ENCODE measurements at regions not wholly inside any gene's neighbourhood (a gene's known extent, or its start where the extent isn't known, plus 50 kb on each side); places are given as distances from the start of the nearest gene placed in this dataset.

DNA sequence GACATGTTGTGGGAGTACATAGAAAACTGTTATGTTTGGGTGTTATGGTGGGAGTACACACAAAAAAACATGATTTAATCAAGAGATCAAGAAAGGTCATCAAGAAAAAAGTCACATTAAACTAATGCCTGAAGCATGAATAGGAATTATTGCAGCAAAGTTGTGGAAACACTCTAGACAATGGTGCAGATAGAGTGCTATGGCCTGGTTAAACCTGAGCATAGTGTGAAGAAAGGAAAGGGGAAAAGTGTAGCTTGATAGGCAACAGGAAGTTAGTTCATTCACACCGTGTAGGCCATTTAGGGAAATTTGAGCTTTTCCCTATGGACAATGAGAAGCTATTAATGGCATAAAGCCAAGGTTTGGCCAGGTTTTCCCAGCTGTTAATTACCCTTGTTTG is 162.1 kb upstream of the EMCN start (continued):
- TF ChIP-seq, protein P1, sequence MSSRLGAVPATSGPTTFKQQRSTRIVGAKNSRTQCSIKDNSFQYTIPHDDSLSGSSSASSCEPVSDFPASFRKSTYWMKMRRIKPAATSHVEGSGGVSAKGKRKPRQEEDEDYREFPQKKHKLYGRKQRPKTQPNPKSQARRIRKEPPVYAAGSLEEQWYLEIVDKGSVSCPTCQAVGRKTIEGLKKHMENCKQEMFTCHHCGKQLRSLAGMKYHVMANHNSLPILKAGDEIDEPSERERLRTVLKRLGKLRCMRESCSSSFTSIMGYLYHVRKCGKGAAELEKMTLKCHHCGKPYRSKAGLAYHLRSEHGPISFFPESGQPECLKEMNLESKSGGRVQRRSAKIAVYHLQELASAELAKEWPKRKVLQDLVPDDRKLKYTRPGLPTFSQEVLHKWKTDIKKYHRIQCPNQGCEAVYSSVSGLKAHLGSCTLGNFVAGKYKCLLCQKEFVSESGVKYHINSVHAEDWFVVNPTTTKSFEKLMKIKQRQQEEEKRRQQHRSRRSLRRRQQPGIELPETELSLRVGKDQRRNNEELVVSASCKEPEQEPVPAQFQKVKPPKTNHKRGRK (CRISPR knock-in tag; IDR thresholded peaks at IDR 0.05; ENCODE audit: borderline replicate concordance), result no peak

DNA sequence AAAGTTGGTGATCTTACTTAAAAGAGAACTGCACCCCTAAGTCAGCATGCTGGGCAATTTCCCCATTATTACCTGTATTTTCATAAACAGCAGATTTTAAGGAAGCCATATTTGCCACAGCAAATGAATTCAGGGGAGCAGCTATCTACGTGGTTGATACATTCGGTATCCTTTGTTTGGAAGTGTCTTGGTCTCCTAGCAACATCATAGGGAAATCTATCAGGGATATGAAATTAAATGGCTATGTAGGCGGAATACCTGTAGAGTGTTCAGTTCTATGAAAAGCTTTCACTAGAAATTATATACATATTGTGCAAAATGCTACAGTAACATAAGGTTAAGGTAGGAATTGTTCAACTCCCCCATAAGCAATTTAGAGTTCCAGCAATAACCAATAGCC is 157.2 kb upstream of the EMCN start:
- CTCF ChIA-PET, result no interaction called here
- peaks cover 3% of the 10 kb centered on the region for H3K9me3 Mint-ChIP-seq
- ATAC-seq (no peak), DNase-seq (ENCODE audit: low spot score) (no peak)
- no peaks in the 10 kb centered on the region for H3K27me3 Mint-ChIP-seq (ENCODE audit: low read depth)
- H3K4me1 Mint-ChIP-seq, result no peaks in the 10 kb centered on the region
- H3K4me3 Mint-ChIP-seq, result no peak overlapping the region
- no peaks in the 10 kb centered on the region for H3K36me3 Mint-ChIP-seq
- no peak overlapping the region for H3K27ac Mint-ChIP-seq
- TF ChIP-seq RELA (CRISPR knock-in tag; IDR thresholded peaks at IDR 0.05; ENCODE audit: borderline replicate concordance) (no peak), ZNF138 (CRISPR knock-in tag; conservative IDR thresholded peaks at IDR 0.05) (no peak), MXD4 (CRISPR knock-in tag; IDR thresholded peaks at IDR 0.05; ENCODE audit: borderline replicate concordance) (no peak), ZNF423 (CRISPR knock-in tag; IDR thresholded peaks at IDR 0.05) (no peak)
- TF ChIP-seq, protein P2, sequence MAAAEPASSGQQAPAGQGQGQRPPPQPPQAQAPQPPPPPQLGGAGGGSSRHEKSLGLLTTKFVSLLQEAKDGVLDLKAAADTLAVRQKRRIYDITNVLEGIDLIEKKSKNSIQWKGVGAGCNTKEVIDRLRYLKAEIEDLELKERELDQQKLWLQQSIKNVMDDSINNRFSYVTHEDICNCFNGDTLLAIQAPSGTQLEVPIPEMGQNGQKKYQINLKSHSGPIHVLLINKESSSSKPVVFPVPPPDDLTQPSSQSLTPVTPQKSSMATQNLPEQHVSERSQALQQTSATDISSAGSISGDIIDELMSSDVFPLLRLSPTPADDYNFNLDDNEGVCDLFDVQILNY (CRISPR knock-in tag; IDR thresholded peaks at IDR 0.05), result no peak
- TF ChIP-seq, protein P1 (CRISPR knock-in tag; IDR thresholded peaks at IDR 0.05; ENCODE audit: borderline replicate concordance), result no peak
- POLR2A ChIA-PET, result no interaction called here

DNA sequence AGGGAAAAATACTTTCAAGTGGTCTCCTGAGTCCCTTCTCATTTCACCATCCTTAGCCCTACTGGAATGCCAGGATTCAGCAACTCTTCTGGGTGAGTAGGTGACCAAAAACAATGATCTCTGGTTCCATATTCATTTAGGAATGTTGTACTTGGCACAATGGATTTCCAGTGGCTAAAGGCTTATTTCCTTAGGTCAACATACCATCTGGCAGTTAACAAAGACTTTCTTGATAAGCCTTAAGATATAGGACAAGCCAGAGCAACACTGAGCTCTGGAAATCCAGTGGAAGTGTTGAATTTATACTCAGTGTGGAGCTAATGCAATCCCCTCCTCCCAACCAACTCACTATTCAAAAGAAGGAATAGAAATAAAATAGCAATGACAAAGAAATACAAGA is 139.4 kb upstream of the EMCN start:
- Mint-ChIP-seq H3K4me3 (no peak overlapping the region), H3K27me3 (ENCODE audit: low read depth) (no peaks in the 10 kb centered on the region), H3K4me1 (no peaks in the 10 kb centered on the region), H3K27ac (no peak overlapping the region), H3K9me3 (no peaks in the 10 kb centered on the region), H3K36me3 (no peaks in the 10 kb centered on the region)
- POLR2A ChIA-PET, result no interaction called here
- no peak for TF ChIP-seq GTF2I (CRISPR knock-in tag; conservative IDR thresholded peaks at IDR 0.05)
- TF ChIP-seq SMAD3 (CRISPR knock-in tag; IDR thresholded peaks at IDR 0.05; ENCODE audit: borderline replicate concordance), result no peak
- TF ChIP-seq, protein P3, sequence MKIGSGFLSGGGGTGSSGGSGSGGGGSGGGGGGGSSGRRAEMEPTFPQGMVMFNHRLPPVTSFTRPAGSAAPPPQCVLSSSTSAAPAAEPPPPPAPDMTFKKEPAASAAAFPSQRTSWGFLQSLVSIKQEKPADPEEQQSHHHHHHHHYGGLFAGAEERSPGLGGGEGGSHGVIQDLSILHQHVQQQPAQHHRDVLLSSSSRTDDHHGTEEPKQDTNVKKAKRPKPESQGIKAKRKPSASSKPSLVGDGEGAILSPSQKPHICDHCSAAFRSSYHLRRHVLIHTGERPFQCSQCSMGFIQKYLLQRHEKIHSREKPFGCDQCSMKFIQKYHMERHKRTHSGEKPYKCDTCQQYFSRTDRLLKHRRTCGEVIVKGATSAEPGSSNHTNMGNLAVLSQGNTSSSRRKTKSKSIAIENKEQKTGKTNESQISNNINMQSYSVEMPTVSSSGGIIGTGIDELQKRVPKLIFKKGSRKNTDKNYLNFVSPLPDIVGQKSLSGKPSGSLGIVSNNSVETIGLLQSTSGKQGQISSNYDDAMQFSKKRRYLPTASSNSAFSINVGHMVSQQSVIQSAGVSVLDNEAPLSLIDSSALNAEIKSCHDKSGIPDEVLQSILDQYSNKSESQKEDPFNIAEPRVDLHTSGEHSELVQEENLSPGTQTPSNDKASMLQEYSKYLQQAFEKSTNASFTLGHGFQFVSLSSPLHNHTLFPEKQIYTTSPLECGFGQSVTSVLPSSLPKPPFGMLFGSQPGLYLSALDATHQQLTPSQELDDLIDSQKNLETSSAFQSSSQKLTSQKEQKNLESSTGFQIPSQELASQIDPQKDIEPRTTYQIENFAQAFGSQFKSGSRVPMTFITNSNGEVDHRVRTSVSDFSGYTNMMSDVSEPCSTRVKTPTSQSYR (CRISPR knock-in tag; IDR thresholded peaks at IDR 0.05), result no peak
- no peak for TF ChIP-seq RELA (CRISPR knock-in tag; IDR thresholded peaks at IDR 0.05; ENCODE audit: borderline replicate concordance)
- TF ChIP-seq, protein P4, sequence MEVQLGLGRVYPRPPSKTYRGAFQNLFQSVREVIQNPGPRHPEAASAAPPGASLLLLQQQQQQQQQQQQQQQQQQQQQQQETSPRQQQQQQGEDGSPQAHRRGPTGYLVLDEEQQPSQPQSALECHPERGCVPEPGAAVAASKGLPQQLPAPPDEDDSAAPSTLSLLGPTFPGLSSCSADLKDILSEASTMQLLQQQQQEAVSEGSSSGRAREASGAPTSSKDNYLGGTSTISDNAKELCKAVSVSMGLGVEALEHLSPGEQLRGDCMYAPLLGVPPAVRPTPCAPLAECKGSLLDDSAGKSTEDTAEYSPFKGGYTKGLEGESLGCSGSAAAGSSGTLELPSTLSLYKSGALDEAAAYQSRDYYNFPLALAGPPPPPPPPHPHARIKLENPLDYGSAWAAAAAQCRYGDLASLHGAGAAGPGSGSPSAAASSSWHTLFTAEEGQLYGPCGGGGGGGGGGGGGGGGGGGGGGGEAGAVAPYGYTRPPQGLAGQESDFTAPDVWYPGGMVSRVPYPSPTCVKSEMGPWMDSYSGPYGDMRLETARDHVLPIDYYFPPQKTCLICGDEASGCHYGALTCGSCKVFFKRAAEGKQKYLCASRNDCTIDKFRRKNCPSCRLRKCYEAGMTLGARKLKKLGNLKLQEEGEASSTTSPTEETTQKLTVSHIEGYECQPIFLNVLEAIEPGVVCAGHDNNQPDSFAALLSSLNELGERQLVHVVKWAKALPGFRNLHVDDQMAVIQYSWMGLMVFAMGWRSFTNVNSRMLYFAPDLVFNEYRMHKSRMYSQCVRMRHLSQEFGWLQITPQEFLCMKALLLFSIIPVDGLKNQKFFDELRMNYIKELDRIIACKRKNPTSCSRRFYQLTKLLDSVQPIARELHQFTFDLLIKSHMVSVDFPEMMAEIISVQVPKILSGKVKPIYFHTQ (CRISPR knock-in tag; IDR thresholded peaks at IDR 0.05), result no peak
- TF ChIP-seq ZNF396 (CRISPR knock-in tag; IDR thresholded peaks at IDR 0.05; ENCODE audit: borderline replicate concordance), result no peak
- TF ChIP-seq ZNF263 (CRISPR knock-in tag; IDR thresholded peaks at IDR 0.05; ENCODE audit: low read depth), result no peak
- no peak for TF ChIP-seq SMAD4 (CRISPR knock-in tag; IDR thresholded peaks at IDR 0.05)
- TF ChIP-seq CREB1 (CRISPR knock-in tag; IDR thresholded peaks at IDR 0.05), result no peak
- no peak for TF ChIP-seq NFE2L1 (CRISPR knock-in tag; IDR thresholded peaks at IDR 0.05)
- TF ChIP-seq, protein P5, sequence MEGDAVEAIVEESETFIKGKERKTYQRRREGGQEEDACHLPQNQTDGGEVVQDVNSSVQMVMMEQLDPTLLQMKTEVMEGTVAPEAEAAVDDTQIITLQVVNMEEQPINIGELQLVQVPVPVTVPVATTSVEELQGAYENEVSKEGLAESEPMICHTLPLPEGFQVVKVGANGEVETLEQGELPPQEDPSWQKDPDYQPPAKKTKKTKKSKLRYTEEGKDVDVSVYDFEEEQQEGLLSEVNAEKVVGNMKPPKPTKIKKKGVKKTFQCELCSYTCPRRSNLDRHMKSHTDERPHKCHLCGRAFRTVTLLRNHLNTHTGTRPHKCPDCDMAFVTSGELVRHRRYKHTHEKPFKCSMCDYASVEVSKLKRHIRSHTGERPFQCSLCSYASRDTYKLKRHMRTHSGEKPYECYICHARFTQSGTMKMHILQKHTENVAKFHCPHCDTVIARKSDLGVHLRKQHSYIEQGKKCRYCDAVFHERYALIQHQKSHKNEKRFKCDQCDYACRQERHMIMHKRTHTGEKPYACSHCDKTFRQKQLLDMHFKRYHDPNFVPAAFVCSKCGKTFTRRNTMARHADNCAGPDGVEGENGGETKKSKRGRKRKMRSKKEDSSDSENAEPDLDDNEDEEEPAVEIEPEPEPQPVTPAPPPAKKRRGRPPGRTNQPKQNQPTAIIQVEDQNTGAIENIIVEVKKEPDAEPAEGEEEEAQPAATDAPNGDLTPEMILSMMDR (IDR thresholded peaks at IDR 0.05), result no peak
- TF ChIP-seq, protein P6, sequence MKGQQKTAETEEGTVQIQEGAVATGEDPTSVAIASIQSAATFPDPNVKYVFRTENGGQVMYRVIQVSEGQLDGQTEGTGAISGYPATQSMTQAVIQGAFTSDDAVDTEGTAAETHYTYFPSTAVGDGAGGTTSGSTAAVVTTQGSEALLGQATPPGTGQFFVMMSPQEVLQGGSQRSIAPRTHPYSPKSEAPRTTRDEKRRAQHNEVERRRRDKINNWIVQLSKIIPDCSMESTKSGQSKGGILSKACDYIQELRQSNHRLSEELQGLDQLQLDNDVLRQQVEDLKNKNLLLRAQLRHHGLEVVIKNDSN (CRISPR knock-in tag; IDR thresholded peaks at IDR 0.05), result no peak
- ATAC-seq, result no peak
- no peak for DNase-seq (ENCODE audit: low spot score)
- CTCF ChIA-PET, result no interaction called here
